ENCODE measurements at regions not wholly inside any gene's neighbourhood (a gene's known extent, or its start where the extent isn't known, plus 50 kb on each side); places are given as distances from the start of the nearest gene placed in this dataset.

- TF ChIP-seq POLR2AphosphoS5 (IDR thresholded peaks at IDR 0.05; ENCODE audit: low read depth, low read length) (no peak), POLR2A (IDR thresholded peaks at IDR 0.05; ENCODE audit: low read depth, low read length) (no peak), TAF1 (IDR thresholded peaks at IDR 0.05; ENCODE audit: low read depth, low read length) (no peak)
Observed at GRCh38 chr19:29418201-29418600, 107.6 kb upstream of the VSTM2B start.
